ENCODE measurements at regions not wholly inside any gene's neighbourhood (a gene's known extent, or its start where the extent isn't known, plus 50 kb on each side); places are given as distances from the start of the nearest gene placed in this dataset.
"Not testable (repeated sequence)": the region's sequence is repeated elsewhere in the genome, so short reads cannot be mapped to it uniquely, and the experiment has no call there.

DNA sequence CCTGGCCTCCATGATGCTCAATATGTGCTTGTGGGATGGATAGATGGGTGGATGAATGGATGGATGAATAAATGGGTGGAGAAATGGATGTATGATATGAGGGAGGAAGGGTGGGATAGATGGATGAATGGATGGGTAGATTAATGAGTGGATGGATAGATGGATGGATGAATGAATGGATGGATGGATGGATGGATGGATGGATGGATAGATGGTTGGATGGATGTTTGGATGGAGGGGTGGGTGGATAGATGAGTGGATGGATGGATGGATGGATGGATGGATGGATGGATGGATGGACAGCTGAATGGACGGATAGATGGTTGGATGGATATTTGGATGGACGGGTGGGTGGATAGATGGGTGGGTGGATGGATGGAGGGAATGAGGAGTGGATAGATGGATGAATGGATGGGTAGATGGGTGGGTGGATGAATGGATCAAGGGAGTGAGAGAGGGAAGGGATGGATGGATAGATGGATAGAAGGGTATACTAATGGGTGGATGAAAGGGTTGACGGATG is 139.4 kb downstream of the CEBPB start:
- intact Hi-C loops (cut with DNase I): no loop called here
- no peak for DNase-seq (ENCODE audit: low spot score)

DNA sequence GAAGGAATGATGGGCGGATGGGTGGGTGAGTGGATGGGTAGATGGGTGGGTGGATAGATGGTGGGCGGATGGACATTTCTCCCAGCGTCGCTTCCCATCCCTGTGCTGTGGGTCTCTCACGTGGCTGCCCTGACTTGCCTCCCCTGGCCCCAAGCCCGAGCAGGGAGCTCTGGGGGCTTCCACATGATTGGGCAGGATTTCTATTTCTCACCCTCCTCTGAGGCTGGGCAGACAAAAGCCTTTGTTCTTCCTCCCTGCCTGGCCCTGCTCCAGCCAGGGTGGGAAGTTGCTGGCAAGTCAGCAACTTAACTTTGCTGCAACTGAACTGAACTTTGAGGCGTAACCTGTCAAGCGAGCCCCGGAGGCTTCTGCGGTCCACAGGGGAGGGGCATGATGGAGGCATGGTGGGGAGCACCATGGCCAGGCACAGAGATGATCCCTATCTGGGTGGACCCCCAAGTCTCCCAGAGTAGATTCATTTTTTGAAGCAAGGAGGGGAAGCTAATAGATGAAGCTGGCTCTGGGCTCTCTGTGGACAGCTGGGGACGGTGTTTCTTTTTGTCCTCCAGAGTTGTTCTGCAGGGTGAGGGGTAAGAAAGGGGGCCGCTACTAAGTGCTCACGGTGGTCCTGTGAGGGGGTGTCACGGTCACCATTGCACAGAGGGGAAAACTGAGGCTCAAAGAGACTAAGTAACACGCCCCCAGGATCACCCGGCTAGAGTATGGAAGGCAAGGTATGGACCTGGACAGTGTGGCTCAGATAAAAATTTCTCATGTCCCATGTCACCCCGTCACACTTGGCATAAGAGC is 140.1 kb downstream of the CEBPB start:
- no peak for DNase-seq (ENCODE audit: low spot score)
- intact Hi-C loops (cut with DNase I): no loop called here

GRCh38 chr20:50331469-50332363 is 141.1 kb downstream of the CEBPB start:
- intact Hi-C loops (cut with DNase I): no loop called here
- DNase-seq (ENCODE audit: low spot score): no peak

- no peak for DNase-seq (ENCODE audit: low spot score)
- intact Hi-C loops (cut with DNase I): no loop called here
Measured at GRCh38 chr20:50332491-50332980, 141.9 kb downstream of the CEBPB start.

GRCh38 chr20:50333131-50333670 is 142.6 kb downstream of the CEBPB start:
- intact Hi-C loops (cut with DNase I): no loop called here
- DNase-seq (ENCODE audit: low spot score): no peak

DNA sequence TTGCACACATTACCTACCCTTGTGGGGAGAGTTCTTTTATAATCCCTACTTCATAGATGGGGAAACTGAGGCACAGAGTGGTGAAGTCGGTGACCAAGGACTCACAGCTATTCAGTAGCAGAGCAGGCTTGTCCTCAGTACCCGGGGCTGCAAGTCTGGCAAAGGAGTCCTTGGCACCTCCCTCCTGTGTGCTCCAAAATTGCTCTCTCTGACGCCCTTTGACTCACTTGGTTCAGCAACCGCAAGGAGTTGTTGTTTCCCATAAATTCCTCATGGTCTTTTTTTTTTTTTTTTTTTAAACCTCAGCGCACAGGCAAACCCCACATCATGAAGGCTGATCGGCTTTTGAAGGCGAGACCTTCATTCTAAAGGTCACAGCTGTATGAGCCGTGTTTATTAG is 143.2 kb downstream of the CEBPB start:
- intact Hi-C loops (cut with DNase I): no loop called here
- DNase-seq (ENCODE audit: low spot score): no peak

GRCh38 chr20:50334512-50334911 is 143.9 kb downstream of the CEBPB start:
- DNase-seq (ENCODE audit: low spot score); intact Hi-C loops (cut with DNase I): not testable (repeated sequence)

- DNase-seq (ENCODE audit: low spot score): peak; percentile 38
Measured at GRCh38 chr20:50335105-50335504, 144.5 kb downstream of the CEBPB start.

GRCh38 chr20:50335866-50336265 is 145.2 kb downstream of the CEBPB start:
- intact Hi-C loops (cut with DNase I): no loop called here
- DNase-seq (ENCODE audit: low spot score): no peak

More at GRCh38 chr20:50335105-50335504, 144.5 kb downstream of the CEBPB start:
- intact Hi-C loops (cut with DNase I): no loop called here

- intact Hi-C loops (cut with DNase I): no loop called here
- no peak for DNase-seq (ENCODE audit: low spot score)
Measured at GRCh38 chr20:50336661-50337060, 146.0 kb downstream of the CEBPB start.

GRCh38 chr20:50337521-50338466 is 147.2 kb downstream of the CEBPB start:
- intact Hi-C loops (cut with DNase I): no loop called here
- DNase-seq (ENCODE audit: low spot score): peak; percentile 55

GRCh38 chr20:50338479-50339391 is 148.1 kb downstream of the CEBPB start:
- peak; percentile 70 for DNase-seq (ENCODE audit: low spot score)
- intact Hi-C loops (cut with DNase I): no loop called here

GRCh38 chr20:50339466-50339901 is 148.9 kb downstream of the CEBPB start:
- intact Hi-C loops (cut with DNase I): no loop called here
- peak; percentile 76 for DNase-seq (ENCODE audit: low spot score)

DNA sequence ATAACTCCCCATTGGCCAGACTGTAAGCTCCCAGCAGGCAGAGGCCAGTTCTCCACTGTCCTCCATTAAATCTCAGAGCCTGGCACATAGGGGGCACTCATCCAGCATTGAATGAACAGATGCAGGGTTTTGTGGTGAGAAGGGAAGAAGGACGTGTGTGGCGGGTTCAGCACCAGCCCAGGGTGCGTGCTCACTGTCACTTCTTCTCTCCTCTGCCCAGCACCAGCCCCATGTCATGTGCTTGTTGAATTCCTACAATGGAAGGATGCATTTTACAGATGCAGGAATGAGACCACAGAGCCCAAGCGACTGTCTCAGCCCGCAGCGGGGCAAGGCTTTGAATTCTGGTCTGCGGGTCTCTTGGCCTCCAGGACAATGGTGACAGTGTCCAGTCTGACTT is 149.9 kb downstream of the CEBPB start:
- DNase-seq (ENCODE audit: low spot score): peak; percentile 42
- intact Hi-C loops (cut with DNase I): no loop called here

- intact Hi-C loops (cut with DNase I): no loop called here
- peak; percentile 73 for DNase-seq (ENCODE audit: low spot score)
Measured at GRCh38 chr20:50341050-50341449, 150.4 kb downstream of the CEBPB start.

- DNase-seq (ENCODE audit: low spot score): peak; percentile 19
- intact Hi-C loops (cut with DNase I): no loop called here
Measured at GRCh38 chr20:50341880-50342637, 151.4 kb downstream of the CEBPB start.

DNA sequence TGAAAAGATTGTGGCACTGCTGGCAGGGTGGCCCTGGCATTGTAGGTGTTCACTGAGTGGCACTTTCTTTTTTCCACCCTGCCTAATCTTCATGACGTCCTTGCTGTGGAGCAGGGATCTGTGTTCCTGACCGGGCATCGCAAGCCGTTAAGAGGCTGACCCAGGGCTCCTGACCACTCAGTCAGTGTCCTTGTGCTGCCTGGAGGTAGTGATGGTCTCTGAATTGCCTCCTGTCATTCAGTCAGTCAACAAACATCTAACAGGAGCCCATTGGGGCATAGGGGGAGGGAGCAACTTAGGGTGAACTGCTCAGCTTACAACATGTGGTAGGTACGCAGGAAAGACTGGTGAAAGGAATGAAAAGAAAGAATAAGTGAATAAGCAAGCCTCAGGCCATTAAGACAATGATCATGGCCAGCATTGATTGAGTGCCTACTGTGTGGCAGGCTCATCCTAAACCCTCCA is 152.0 kb downstream of the CEBPB start:
- no peak for DNase-seq (ENCODE audit: low spot score)
- intact Hi-C loops (cut with DNase I): no loop called here

Measured in posterior vena cava (tissue), 2 donors.